ENCODE measurements at regions not wholly inside any gene's neighbourhood (a gene's known extent, or its start where the extent isn't known, plus 50 kb on each side); places are given as distances from the start of the nearest gene placed in this dataset.

- Mint-ChIP-seq H3K4me3 (no peak overlapping the region), H3K36me3 (ENCODE audit: insufficient read depth in 1 of 3, low read depth in 3 of 3) (no peaks in the 10 kb centered on the region), H3K9me3 (no peaks in the 10 kb centered on the region; a peak in 1 of 5 replicates), H3K27me3 (ENCODE audit: low read depth) (no peaks in the 10 kb centered on the region), H3K27ac (no peak overlapping the region), H3K4me1 (no peaks in the 10 kb centered on the region)
- Histone ChIP-seq H3K27me3 (ENCODE audit: insufficient read depth, low read length) (no peaks in the 10 kb centered on the region), H2BK15ac (ENCODE audit: low read depth, low read length) (no peak overlapping the region), H3K23me2 (ENCODE audit: insufficient read length, low read depth, low read length, poor library complexity, severe bottlenecking) (no peaks in the 10 kb centered on the region), H2BK12ac (ENCODE audit: insufficient read length, low read depth, low read length) (no peak overlapping the region), H3K4ac (ENCODE audit: low read depth, low read length) (no peak overlapping the region), H2AFZ (ENCODE audit: low read length) (no peak overlapping the region), H3T11ph (ENCODE audit: low read length) (no peak overlapping the region), H3K27ac (ENCODE audit: insufficient read length, low read depth, low read length) (no peak overlapping the region), H3K56ac (ENCODE audit: insufficient read length, low read depth, low read length) (no peak overlapping the region), H4K20me1 (ENCODE audit: control insufficient read depth, insufficient read depth, insufficient read length) (no peaks in the 10 kb centered on the region), H2BK5ac (ENCODE audit: insufficient read length, low read length) (no peak overlapping the region), H3K23ac (ENCODE audit: insufficient read length, low read depth, low read length) (no peak overlapping the region), H3K18ac (ENCODE audit: insufficient read length, low read depth, low read length) (no peak overlapping the region), H4K8ac (replicated peaks; ENCODE audit: insufficient read length, low read depth, low read length) (no peak overlapping the region), H3K9me3 (ENCODE audit: control insufficient read depth, low read depth, low read length) (no peaks in the 10 kb centered on the region), H3K4me2 (ENCODE audit: insufficient read depth, insufficient read length, low read length) (no peak overlapping the region), H3K79me2 (ENCODE audit: insufficient read depth, low read length) (no peaks in the 10 kb centered on the region), H2AK5ac (ENCODE audit: insufficient read length, low read length) (no peak overlapping the region), H3K9ac (ENCODE audit: extremely low read depth, insufficient read length, low read length) (no peak overlapping the region), H4K91ac (ENCODE audit: insufficient read length, low read depth, low read length) (no peak overlapping the region), H3K4me1 (ENCODE audit: insufficient read depth, low read length) (no peaks in the 10 kb centered on the region), H3K79me1 (ENCODE audit: insufficient read depth, low read depth, low read length, poor library complexity, severe bottlenecking) (no peaks in the 10 kb centered on the region), H2BK120ac (ENCODE audit: low read depth, low read length, poor library complexity, severe bottlenecking) (no peak overlapping the region), H3K14ac (ENCODE audit: insufficient read depth, low read length) (no peak overlapping the region), H2BK20ac (ENCODE audit: low read depth, low read length, poor library complexity, severe bottlenecking) (no peak overlapping the region), H4K5ac (ENCODE audit: insufficient read length, low read depth, low read length) (no peak overlapping the region)
- no peak for DNase-seq
- no CpG with 5 or more reads among the region's 3 CpGs for WGBS (ENCODE audit: extremely low coverage, insufficient read length, low lambda C conversion rate)
- no peak for TF ChIP-seq CTCF (conservative IDR thresholded peaks at IDR 0.05)
Observed at GRCh38 chr9:81002242-81002641, 687.1 kb downstream of the TLE1 start.

Measured in H9 (cell line).